Fibroblast of lung (primary cell): ENCODE measurements at regions not wholly inside any gene's neighbourhood (a gene's known extent, or its start where the extent isn't known, plus 50 kb on each side); places are given as distances from the start of the nearest gene placed in this dataset.

ENCODE experiments used
- DNase-seq, 2 donors: peaks; one replicate each; pipeline versions ENCODE4 v3.0.0 to v3.0.0-alpha.2; 2010; ENCODE audit warnings: low read depth in 2 of 2
- H2AFZ ChIP-seq: 2 replicates; pipeline ENCODE4 v1.5.1; 2012; ENCODE audit warnings: low read length, control low read depth, inconsistent platforms
- H3K27ac ChIP-seq: 2 replicates; pipeline ENCODE4 v1.5.1; 2011; ENCODE audit warnings: low read length, control low read depth; ENCODE audit not compliant: insufficient read depth
- H3K27me3 ChIP-seq: 2 replicates; pipeline ENCODE4 v1.5.1; 2011; ENCODE audit warnings: mild to moderate bottlenecking, low read length; ENCODE audit not compliant: control insufficient read depth, insufficient read depth
- H3K36me3 ChIP-seq: 2 replicates; pipeline ENCODE4 v1.5.1; 2011; ENCODE audit warnings: low read length; ENCODE audit not compliant: control insufficient read depth, insufficient read depth
- H3K4me1 ChIP-seq: 2 replicates; pipeline ENCODE4 v1.5.1; 2011; ENCODE audit warnings: low read length; ENCODE audit not compliant: control insufficient read depth, insufficient read depth; ENCODE audit errors: extremely low read depth
- H3K4me2 ChIP-seq: 2 replicates; pipeline ENCODE4 v1.5.1; 2011; ENCODE audit warnings: low read length, control low read depth; ENCODE audit not compliant: insufficient read depth; ENCODE audit errors: extremely low read depth
- H3K4me3 ChIP-seq, 4 experiments: fragments of 200-600 bp in 1 of 4; sonication (generic) in 1 of 4; replicated peaks in 1 of 4; 2 replicates each; pipeline ENCODE4 v1.5.1; 2011 to 2016; ENCODE audit warnings: low read length in 4 of 4, low read depth in 3 of 4, mild to moderate bottlenecking in 3 of 4, control low read depth in 2 of 4, inconsistent platforms in 1 of 4, mixed read lengths in 1 of 4; ENCODE audit not compliant: insufficient read depth in 1 of 4; ENCODE audit errors: control extremely low read depth in 1 of 4
- H3K79me2 ChIP-seq: 2 replicates; pipeline ENCODE4 v1.5.1; 2012; ENCODE audit warnings: mild to moderate bottlenecking, low read length, inconsistent platforms; ENCODE audit not compliant: control insufficient read depth, insufficient read depth
- H3K9ac ChIP-seq: 2 replicates; pipeline ENCODE4 v1.5.1; 2011; ENCODE audit warnings: mild to moderate bottlenecking, low read length, control low read depth; ENCODE audit not compliant: insufficient read depth
- H3K9me3 ChIP-seq: 2 replicates; pipeline ENCODE4 v1.5.1; 2012; ENCODE audit warnings: low read depth, low read length; ENCODE audit not compliant: control insufficient read depth, insufficient read depth
- H4K20me1 ChIP-seq: 2 replicates; pipeline ENCODE4 v1.5.1; 2011; ENCODE audit warnings: low read length; ENCODE audit not compliant: control insufficient read depth, insufficient read depth; ENCODE audit errors: extremely low read depth
- EZH2 ChIP-seq: IDR thresholded peaks from 2 replicates; pipeline ENCODE4 v1.5.1; 2012; ENCODE audit warnings: low read length, control low read depth, mild to moderate bottlenecking; ENCODE audit errors: missing control alignments
- TF ChIP-seq, protein P1 (sequence below), 2 donors: IDR thresholded peaks in 1 of 2; conservative IDR thresholded peaks in 1 of 2; 1 replicate in 1 of 2; 2 replicates in 1 of 2; pipeline ENCODE4 v1.5.1; 2011 to 2012; ENCODE audit warnings: low read length in 2 of 2, control low read depth in 1 of 2, inconsistent platforms in 1 of 2, low read depth in 1 of 2, mild to moderate bottlenecking in 1 of 2

- DNase-seq, result peak in 1 of 2 donors; percentile 10
Observed at GRCh38 chr17:21510686-21511362, 134.7 kb downstream of the KCNJ12 start.

DNA sequence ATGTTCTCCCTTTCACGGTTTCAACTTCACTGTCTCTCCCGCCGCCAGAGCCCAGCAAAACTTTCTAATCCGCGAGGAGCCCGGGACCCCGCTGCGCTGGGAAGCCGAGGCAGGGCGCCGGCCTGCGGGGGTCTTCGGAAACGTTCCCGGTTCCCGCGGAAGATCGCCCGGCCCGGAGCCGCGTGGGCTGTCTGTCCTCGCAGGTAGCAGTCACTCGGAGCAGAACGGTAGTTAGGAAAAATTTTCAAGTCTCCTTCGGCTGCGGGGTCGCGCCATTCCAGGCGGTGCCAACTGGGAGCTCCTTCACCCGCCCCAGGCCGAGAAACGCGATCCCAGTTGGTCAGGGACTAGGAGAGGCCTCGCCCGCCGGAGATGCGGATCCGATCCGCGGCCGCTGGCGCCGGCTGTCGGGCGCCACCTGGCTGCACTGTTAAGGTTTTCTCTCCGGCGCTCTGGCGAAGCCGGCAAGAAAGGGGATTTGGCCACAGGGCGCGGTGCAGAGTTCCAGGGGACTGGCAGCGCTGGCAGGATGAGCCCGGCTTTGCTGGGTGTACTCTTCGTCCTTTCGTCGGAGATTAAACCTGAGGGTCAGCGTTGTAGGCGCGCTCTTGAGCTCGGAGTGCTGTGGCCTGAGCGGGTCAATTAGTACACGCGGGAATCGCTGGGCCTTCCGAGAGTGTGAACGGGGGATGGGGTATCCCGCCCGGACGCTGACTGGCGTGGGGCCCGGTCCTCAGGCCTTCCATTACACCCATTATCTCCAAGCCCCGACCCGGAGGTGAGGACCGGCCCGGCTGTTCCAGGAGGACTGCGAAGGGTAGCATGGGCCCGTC is 135.4 kb downstream of the KCNJ12 start:
- Histone ChIP-seq H3K36me3 (no peaks in the 10 kb centered on the region), H3K4me3 (peak overlapping the region; percentile 34 to 61 (median 44)), H3K9me3 (no peaks in the 10 kb centered on the region), H3K9ac (peak overlapping the region; percentile 13), H3K4me1 (peaks cover 2% of the 10 kb centered on the region), H4K20me1 (no peaks in the 10 kb centered on the region), H3K4me2 (peak overlapping the region; percentile 84), H3K27me3 (peaks cover 9% of the 10 kb centered on the region), H3K79me2 (no peaks in the 10 kb centered on the region), H2AFZ (peak overlapping the region; percentile 63), H3K27ac (no peak overlapping the region)
- no peak for TF ChIP-seq EZH2
- TF ChIP-seq, protein P1, sequence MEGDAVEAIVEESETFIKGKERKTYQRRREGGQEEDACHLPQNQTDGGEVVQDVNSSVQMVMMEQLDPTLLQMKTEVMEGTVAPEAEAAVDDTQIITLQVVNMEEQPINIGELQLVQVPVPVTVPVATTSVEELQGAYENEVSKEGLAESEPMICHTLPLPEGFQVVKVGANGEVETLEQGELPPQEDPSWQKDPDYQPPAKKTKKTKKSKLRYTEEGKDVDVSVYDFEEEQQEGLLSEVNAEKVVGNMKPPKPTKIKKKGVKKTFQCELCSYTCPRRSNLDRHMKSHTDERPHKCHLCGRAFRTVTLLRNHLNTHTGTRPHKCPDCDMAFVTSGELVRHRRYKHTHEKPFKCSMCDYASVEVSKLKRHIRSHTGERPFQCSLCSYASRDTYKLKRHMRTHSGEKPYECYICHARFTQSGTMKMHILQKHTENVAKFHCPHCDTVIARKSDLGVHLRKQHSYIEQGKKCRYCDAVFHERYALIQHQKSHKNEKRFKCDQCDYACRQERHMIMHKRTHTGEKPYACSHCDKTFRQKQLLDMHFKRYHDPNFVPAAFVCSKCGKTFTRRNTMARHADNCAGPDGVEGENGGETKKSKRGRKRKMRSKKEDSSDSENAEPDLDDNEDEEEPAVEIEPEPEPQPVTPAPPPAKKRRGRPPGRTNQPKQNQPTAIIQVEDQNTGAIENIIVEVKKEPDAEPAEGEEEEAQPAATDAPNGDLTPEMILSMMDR (conservative IDR thresholded peaks at IDR 0.05 in 1 of 2, IDR thresholded peaks at IDR 0.05 in 1 of 2; ENCODE audit: low read depth in 1 of 2, low read length in 2 of 2), result peak; percentile 63 to 69
- peak; percentile 77 to 85 for DNase-seq

More at GRCh38 chr17:21510686-21511362, 134.7 kb downstream of the KCNJ12 start:
- Histone ChIP-seq H3K9me3 (no peaks in the 10 kb centered on the region), H3K36me3 (no peaks in the 10 kb centered on the region), H2AFZ (peak overlapping the region; percentile 58), H3K4me3 (peak overlapping the region; percentile 34 to 61 (median 44)), H4K20me1 (no peaks in the 10 kb centered on the region), H3K27me3 (peaks cover 9% of the 10 kb centered on the region), H3K27ac (no peak overlapping the region), H3K4me2 (peak overlapping the region; percentile 84), H3K9ac (no peak overlapping the region), H3K79me2 (no peaks in the 10 kb centered on the region), H3K4me1 (peaks cover 2% of the 10 kb centered on the region)
- peak; percentile 35 for TF ChIP-seq EZH2
- TF ChIP-seq, protein P1 (conservative IDR thresholded peaks at IDR 0.05 in 1 of 2, IDR thresholded peaks at IDR 0.05 in 1 of 2; ENCODE audit: low read depth in 1 of 2, low read length in 2 of 2), result no peak

GRCh38 chr17:21512307-21513011 is 136.3 kb downstream of the KCNJ12 start:
- no peaks in the 10 kb centered on the region for H3K79me2 ChIP-seq
- H2AFZ ChIP-seq, result peak overlapping the region; percentile 39
- H3K4me3 ChIP-seq, result peak overlapping the region in 1 of 4 experiments; percentile 36
- DNase-seq, result no peak
- H3K4me2 ChIP-seq, result no peak overlapping the region
- H3K9ac ChIP-seq, result peak overlapping the region; percentile 23
- no peak overlapping the region for H3K27ac ChIP-seq
- no peaks in the 10 kb centered on the region for H4K20me1 ChIP-seq
- peaks cover 2% of the 10 kb centered on the region for H3K4me1 ChIP-seq
- H3K27me3 ChIP-seq, result peaks cover 9% of the 10 kb centered on the region
- no peaks in the 10 kb centered on the region for H3K36me3 ChIP-seq
- TF ChIP-seq EZH2, result no peak
- TF ChIP-seq, protein P1 (conservative IDR thresholded peaks at IDR 0.05 in 1 of 2, IDR thresholded peaks at IDR 0.05 in 1 of 2; ENCODE audit: low read depth in 1 of 2, low read length in 2 of 2), result no peak
- no peaks in the 10 kb centered on the region for H3K9me3 ChIP-seq
